HG03196 (cell line): ENCODE measurements at regions not wholly inside any gene's neighbourhood (a gene's known extent, or its start where the extent isn't known, plus 50 kb on each side); places are given as distances from the start of the nearest gene placed in this dataset.
"Not testable (repeated sequence)": the region's sequence is repeated elsewhere in the genome, so short reads cannot be mapped to it uniquely, and the experiment has no call there.

Experiments
- ATAC-seq: cut with Tn5 transposase; IDR thresholded peaks from one replicate; pipeline ENCODE4 v1.9.1; 2021; ENCODE audit not compliant: unreplicated experiment

GRCh38 chr6:106728296-106728870 lies 99.0 kb downstream of the QRSL1 start:
- ATAC-seq: no peak

- no peak for ATAC-seq
Observed at GRCh38 chr6:106727480-106728149, 98.2 kb downstream of the QRSL1 start.

- no peak for ATAC-seq
Observed at GRCh38 chr6:106724848-106725247, 95.5 kb downstream of the QRSL1 start.

- no peak for ATAC-seq
Observed at GRCh38 chr6:106724337-106724736, 95.0 kb downstream of the QRSL1 start.

GRCh38 chr6:106723419-106723818 lies 94.0 kb downstream of the QRSL1 start:
- ATAC-seq: not testable (repeated sequence)

GRCh38 chr6:106721189-106721588 lies 91.8 kb downstream of the QRSL1 start:
- not testable (repeated sequence) for ATAC-seq
